Tibial artery (tissue), 4 donors: ENCODE measurements at regions not wholly inside any gene's neighbourhood (a gene's known extent, or its start where the extent isn't known, plus 50 kb on each side); places are given as distances from the start of the nearest gene placed in this dataset.

Experiments used
- DNase-seq, 2 donors: peaks; one replicate each; pipeline ENCODE4 v3.0.0-alpha.2; 2019
- H3K27ac ChIP-seq, 2 donors: fragments of 200-600 bp; sonication (generic) in 1 of 2; 1 replicate in 1 of 2; 2 replicates in 1 of 2; pipeline ENCODE4 v1.5.1; 2018 to 2019; ENCODE audit warnings: mild to moderate bottlenecking in 1 of 2
- H3K27me3 ChIP-seq, 2 donors: fragments of 200-600 bp; sonication (generic) in 1 of 2; one replicate each; pipeline versions ENCODE4 v1.5.1 to v1.6.0; 2016 to 2019
- H3K36me3 ChIP-seq, 3 donors: fragments of 200-600 bp; sonication (generic) in 2 of 3; one replicate each; pipeline ENCODE4 v1.5.1; 2016 to 2019; ENCODE audit warnings: mild to moderate bottlenecking in 2 of 3
- H3K4me1 ChIP-seq, 4 donors: fragments of 200-600 bp; sonication (generic) in 2 of 4; 1 replicate in 3 of 4; 2 replicates in 1 of 4; pipeline ENCODE4 v1.5.1; 2016 to 2019
- H3K4me3 ChIP-seq, 2 donors: fragments of 200-600 bp; sonication (generic) in 1 of 2; 1 replicate in 1 of 2; 2 replicates in 1 of 2; pipeline ENCODE4 v1.5.1; 2018 to 2019; ENCODE audit warnings: mild to moderate bottlenecking in 2 of 2
- H3K9me3 ChIP-seq, 3 donors: fragments of 200-600 bp; sonication (generic) in 1 of 3; one replicate each; pipeline ENCODE4 v1.5.1; 2016 to 2019
- intact Hi-C: fragments of 100-400 bp; cut with DNase I; formaldehyde crosslinking; loops from one replicate; pipeline ENCODE4 v1.15.0; 2023; ENCODE audit warnings: low total_unique reads
- TF ChIP-seq, protein P1 (sequence below), 2 experiments: fragments of 200-600 bp in 1 of 2; fragments of 450-650 bp in 1 of 2; IDR thresholded peaks; one replicate each; pipeline ENCODE4 v1.5.1; 2017 to 2019; ENCODE audit warnings: antibody characterized with exemption in 2 of 2, mild to moderate bottlenecking in 1 of 2, moderate library complexity in 1 of 2

DNA sequence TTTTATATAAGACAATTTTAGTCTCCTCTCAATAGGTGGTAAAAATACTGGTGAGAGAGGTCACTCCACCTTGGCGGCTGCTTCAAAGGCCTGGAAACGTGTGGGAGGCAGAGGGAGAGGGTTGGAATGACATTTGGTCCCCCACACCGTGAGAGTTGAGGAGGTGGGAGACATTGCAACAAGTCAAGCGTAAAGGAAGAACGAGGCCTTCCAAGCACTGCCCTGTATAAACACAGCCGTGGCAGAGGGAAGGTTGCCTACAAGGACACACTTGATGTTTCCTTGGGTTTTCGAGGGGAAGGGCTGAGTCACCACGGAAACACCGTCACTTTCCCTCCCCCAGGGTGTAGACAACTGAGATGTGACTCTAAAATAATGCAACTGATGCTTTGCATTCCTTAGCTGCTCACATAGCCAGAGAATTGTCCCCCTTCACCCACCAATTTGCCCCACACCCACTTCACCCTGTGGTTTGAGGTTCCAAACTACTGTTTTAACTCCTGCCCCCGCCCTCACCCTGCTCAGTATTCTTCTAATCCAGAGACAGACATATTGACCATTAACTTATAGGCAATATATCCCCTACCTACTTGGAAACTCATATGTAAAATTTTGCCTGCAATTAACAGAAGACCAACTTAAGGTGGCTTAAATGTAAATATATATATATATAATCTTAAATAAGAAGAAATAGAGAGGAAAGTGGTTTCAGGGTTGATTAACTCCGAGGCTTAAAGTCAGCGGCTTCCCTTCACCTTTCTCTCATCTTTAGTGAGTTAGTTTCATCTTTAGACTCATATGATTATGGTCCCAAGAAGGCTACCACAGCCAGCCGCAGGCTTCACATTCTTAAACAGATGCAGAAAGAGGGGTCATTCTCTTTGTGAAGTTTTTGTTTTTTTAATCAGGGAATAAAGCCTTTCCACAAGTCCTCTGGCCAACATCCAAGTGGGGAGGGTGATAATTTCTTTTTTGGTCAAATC, 54.1 kb upstream of the BDNF start:
- no peak for DNase-seq
- Histone ChIP-seq H3K9me3 (no peaks in the 10 kb centered on the region), H3K4me1 (no peaks in the 10 kb centered on the region), H3K4me3 (no peak overlapping the region), H3K27me3 (no peaks in the 10 kb centered on the region), H3K36me3 (no peaks in the 10 kb centered on the region), H3K27ac (no peak overlapping the region)
- TF ChIP-seq, protein P1, sequence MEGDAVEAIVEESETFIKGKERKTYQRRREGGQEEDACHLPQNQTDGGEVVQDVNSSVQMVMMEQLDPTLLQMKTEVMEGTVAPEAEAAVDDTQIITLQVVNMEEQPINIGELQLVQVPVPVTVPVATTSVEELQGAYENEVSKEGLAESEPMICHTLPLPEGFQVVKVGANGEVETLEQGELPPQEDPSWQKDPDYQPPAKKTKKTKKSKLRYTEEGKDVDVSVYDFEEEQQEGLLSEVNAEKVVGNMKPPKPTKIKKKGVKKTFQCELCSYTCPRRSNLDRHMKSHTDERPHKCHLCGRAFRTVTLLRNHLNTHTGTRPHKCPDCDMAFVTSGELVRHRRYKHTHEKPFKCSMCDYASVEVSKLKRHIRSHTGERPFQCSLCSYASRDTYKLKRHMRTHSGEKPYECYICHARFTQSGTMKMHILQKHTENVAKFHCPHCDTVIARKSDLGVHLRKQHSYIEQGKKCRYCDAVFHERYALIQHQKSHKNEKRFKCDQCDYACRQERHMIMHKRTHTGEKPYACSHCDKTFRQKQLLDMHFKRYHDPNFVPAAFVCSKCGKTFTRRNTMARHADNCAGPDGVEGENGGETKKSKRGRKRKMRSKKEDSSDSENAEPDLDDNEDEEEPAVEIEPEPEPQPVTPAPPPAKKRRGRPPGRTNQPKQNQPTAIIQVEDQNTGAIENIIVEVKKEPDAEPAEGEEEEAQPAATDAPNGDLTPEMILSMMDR (IDR thresholded peaks at IDR 0.05) = no peak
- intact Hi-C loops = no loop called here
